GM12875 (cell line): ENCODE measurements at regions not wholly inside any gene's neighbourhood (a gene's known extent, or its start where the extent isn't known, plus 50 kb on each side); places are given as distances from the start of the nearest gene placed in this dataset.

Experiments used
- H3K4me3 ChIP-seq: one replicate; pipeline ENCODE4 v1.5.1; 2011; ENCODE audit warnings: low read depth, low read length, control low read depth
- CTCF ChIP-seq: IDR thresholded peaks from 2 replicates; pipeline ENCODE4 v1.5.1; 2011; ENCODE audit warnings: low read depth, mild to moderate bottlenecking, control low read depth, inconsistent platforms, low read length, moderate library complexity, borderline replicate concordance; ENCODE audit not compliant: insufficient read depth

GRCh38 chr4:110860125-110860524, 237.2 kb upstream of the PITX2 start:
- no peak for TF ChIP-seq CTCF

GRCh38 chr4:110860901-110861300, 238.0 kb upstream of the PITX2 start:
- no peak overlapping the region for H3K4me3 ChIP-seq
- TF ChIP-seq CTCF = no peak

More at GRCh38 chr4:110860125-110860524, 237.2 kb upstream of the PITX2 start:
- no peak overlapping the region for H3K4me3 ChIP-seq

GRCh38 chr4:110865611-110866259, 242.9 kb upstream of the PITX2 start:
- no peak overlapping the region for H3K4me3 ChIP-seq
- TF ChIP-seq CTCF = no peak

GRCh38 chr4:110867251-110867960, 244.5 kb upstream of the PITX2 start:
- no peak for TF ChIP-seq CTCF
- no peak overlapping the region for H3K4me3 ChIP-seq

- no peak overlapping the region for H3K4me3 ChIP-seq
- no peak for TF ChIP-seq CTCF
Observed at GRCh38 chr4:110867981-110868720, 245.3 kb upstream of the PITX2 start.

- no peak for TF ChIP-seq CTCF
- no peak overlapping the region for H3K4me3 ChIP-seq
Observed at GRCh38 chr4:110869114-110869513, 246.2 kb upstream of the PITX2 start.
